OCI-LY7 (cell line): ENCODE measurements at regions not wholly inside any gene's neighbourhood (a gene's known extent, or its start where the extent isn't known, plus 50 kb on each side); places are given as distances from the start of the nearest gene placed in this dataset.

Experiments used
- BruUV-seq: library from RNA; stranded (reverse); fragments of 400-500 nt; replicated peaks from 2 replicates; lab custom pipeline; 2021; lab: Mats Ljungman, UMichigan
- CTCF ChIA-PET: fragments of 300-600 bp; sonication (Branson Sonifier 250); formaldehyde crosslinking; loops from one replicate; lab custom pipeline; 2022; ENCODE audit warnings: antibody characterized with exemption; ENCODE audit not compliant: unreplicated experiment; lab: Charles Lee
- POLR2A ChIA-PET: fragments of 300-600 bp; sonication (Branson Sonifier 250); formaldehyde crosslinking; loops from one replicate; lab custom pipeline; 2022; ENCODE audit warnings: antibody characterized with exemption; lab: Charles Lee
- DNase-seq: peaks from one replicate; pipeline ENCODE4 v3.0.0-alpha.2; 2015; ENCODE audit warnings: low spot score
- H2AFZ ChIP-seq: fragments of 200-600 bp; sonication (generic), shearing (Covaris generic); 2 replicates; pipeline ENCODE4 v1.6.1; 2014; ENCODE audit warnings: mild to moderate bottlenecking, antibody characterized with exemption, low read length, moderate library complexity
- H3K27ac ChIP-seq: fragments of 200-600 bp; sonication (generic); 2 replicates; pipeline ENCODE4 v1.5.1; 2014; ENCODE audit warnings: mixed run types, low read depth, mild to moderate bottlenecking, moderate library complexity, low read length, inconsistent platforms; ENCODE audit not compliant: poor library complexity, severe bottlenecking
- H3K36me3 ChIP-seq: fragments of 200-600 bp; sonication (generic); 2 replicates; pipeline ENCODE4 v1.6.1; 2014; ENCODE audit warnings: mild to moderate bottlenecking, antibody characterized with exemption, low read length, moderate library complexity, mixed read lengths; ENCODE audit not compliant: insufficient read depth
- H3K4me1 ChIP-seq: fragments of 200-600 bp; sonication (generic); 2 replicates; pipeline ENCODE4 v1.5.1; 2014; ENCODE audit warnings: mild to moderate bottlenecking, low read length; ENCODE audit not compliant: insufficient read depth, poor library complexity, severe bottlenecking
- H3K4me2 ChIP-seq: fragments of 200-600 bp; sonication (generic); 2 replicates; pipeline ENCODE4 v1.6.1; 2014; ENCODE audit warnings: mild to moderate bottlenecking, low read length
- H3K4me3 ChIP-seq: fragments of 200-600 bp; sonication (generic); 2 replicates; pipeline ENCODE4 v1.5.1; 2014; ENCODE audit warnings: mild to moderate bottlenecking, low read depth, low read length; ENCODE audit not compliant: poor library complexity, severe bottlenecking
- H3K79me2 ChIP-seq: fragments of 200-600 bp; sonication (generic); 2 replicates; pipeline ENCODE4 v1.6.1; 2016; ENCODE audit warnings: low read depth, mild to moderate bottlenecking, low read length, moderate library complexity, mixed read lengths; ENCODE audit not compliant: insufficient read depth
- H3K9me2 ChIP-seq: fragments of 200-600 bp; sonication (generic); 2 replicates; pipeline ENCODE4 v1.6.1; 2016; ENCODE audit warnings: mild to moderate bottlenecking, low read length, mixed read lengths; ENCODE audit not compliant: insufficient read depth
- H3K9me3 ChIP-seq: fragments of 200-600 bp; sonication (generic); 2 replicates; pipeline ENCODE4 v1.6.1; 2014; ENCODE audit warnings: mild to moderate bottlenecking, mixed run types, low read length, mixed read lengths
- H4K20me1 ChIP-seq: fragments of 200-600 bp; sonication (generic); 2 replicates; pipeline ENCODE4 v1.6.1; 2014; ENCODE audit warnings: mild to moderate bottlenecking, antibody characterized with exemption, low read length, moderate library complexity, mixed read lengths; ENCODE audit not compliant: insufficient read depth
- EZH2phosphoT487 ChIP-seq: fragments of 200-600 bp; sonication (generic); IDR thresholded peaks from 2 replicates; pipeline ENCODE4 v1.6.1; 2018; ENCODE audit warnings: low read depth, borderline replicate concordance, mild to moderate bottlenecking, mixed run types, antibody characterized with exemption, low read length, moderate library complexity, mixed read lengths
- intact Hi-C: fragments of 100-400 bp; cut with micrococcal nuclease; formaldehyde crosslinking; loops from one replicate; pipeline ENCODE4 v1.10.0; 2022; ENCODE audit not compliant: unreplicated experiment
- TF ChIP-seq, protein P1 (sequence below): fragments of 200-600 bp; sonication (generic); conservative IDR thresholded peaks from 2 replicates; pipeline ENCODE4 v1.5.1; 2014; ENCODE audit warnings: mild to moderate bottlenecking, antibody characterized with exemption, low read length, moderate library complexity, mixed read lengths

GRCh38 chr1:221839782-221840395, 98.0 kb upstream of the DUSP10 start:
- Histone ChIP-seq H3K4me2 (no peak overlapping the region), H3K36me3 (no peaks in the 10 kb centered on the region), H3K79me2 (no peaks in the 10 kb centered on the region), H4K20me1 (no peaks in the 10 kb centered on the region), H2AFZ (no peak overlapping the region), H3K4me3 (no peak overlapping the region), H3K4me1 (no peaks in the 10 kb centered on the region), H3K9me2 (no peaks in the 10 kb centered on the region), H3K9me3 (no peaks in the 10 kb centered on the region), H3K27ac (no peak overlapping the region)
- intact Hi-C loops, result no loop called here
- ChIA-PET POLR2A (no interaction called here), CTCF (no interaction called here)
- BruUV-seq, result no TSS peak
- no peak for TF ChIP-seq EZH2phosphoT487
- TF ChIP-seq, protein P1, sequence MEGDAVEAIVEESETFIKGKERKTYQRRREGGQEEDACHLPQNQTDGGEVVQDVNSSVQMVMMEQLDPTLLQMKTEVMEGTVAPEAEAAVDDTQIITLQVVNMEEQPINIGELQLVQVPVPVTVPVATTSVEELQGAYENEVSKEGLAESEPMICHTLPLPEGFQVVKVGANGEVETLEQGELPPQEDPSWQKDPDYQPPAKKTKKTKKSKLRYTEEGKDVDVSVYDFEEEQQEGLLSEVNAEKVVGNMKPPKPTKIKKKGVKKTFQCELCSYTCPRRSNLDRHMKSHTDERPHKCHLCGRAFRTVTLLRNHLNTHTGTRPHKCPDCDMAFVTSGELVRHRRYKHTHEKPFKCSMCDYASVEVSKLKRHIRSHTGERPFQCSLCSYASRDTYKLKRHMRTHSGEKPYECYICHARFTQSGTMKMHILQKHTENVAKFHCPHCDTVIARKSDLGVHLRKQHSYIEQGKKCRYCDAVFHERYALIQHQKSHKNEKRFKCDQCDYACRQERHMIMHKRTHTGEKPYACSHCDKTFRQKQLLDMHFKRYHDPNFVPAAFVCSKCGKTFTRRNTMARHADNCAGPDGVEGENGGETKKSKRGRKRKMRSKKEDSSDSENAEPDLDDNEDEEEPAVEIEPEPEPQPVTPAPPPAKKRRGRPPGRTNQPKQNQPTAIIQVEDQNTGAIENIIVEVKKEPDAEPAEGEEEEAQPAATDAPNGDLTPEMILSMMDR, result no peak
- no peak for DNase-seq

DNA sequence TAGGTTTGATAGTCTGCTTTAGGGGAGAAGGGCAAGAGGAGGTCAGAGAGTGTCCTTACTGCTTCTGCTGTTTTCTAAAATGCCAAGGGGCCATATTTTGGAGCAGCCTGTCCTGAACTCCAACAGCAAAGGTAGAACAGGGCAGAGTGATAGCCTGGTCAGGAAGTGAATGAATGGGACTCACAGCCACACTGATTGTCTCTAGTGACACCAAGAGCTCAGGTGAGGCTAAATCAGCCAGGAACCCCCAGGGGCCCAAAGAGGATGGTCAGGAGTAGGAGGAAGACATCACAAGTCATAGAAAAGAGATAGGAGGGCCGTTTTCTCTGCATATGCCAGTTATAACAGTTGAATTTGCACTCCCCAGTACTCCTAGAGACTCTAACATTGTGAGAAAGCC, 97.4 kb upstream of the DUSP10 start:
- no peaks in the 10 kb centered on the region for H4K20me1 ChIP-seq
- H3K36me3 ChIP-seq, result no peaks in the 10 kb centered on the region
- no peak overlapping the region for H3K4me2 ChIP-seq
- TF ChIP-seq, protein P1, result no peak
- TF ChIP-seq EZH2phosphoT487, result no peak
- H3K9me2 ChIP-seq, result no peaks in the 10 kb centered on the region
- no peaks in the 10 kb centered on the region for H3K79me2 ChIP-seq
- no peak overlapping the region for H2AFZ ChIP-seq
- no peaks in the 10 kb centered on the region for H3K9me3 ChIP-seq
- no TSS peak for BruUV-seq
- ChIA-PET CTCF (no interaction called here), POLR2A (no interaction called here)
- H3K27ac ChIP-seq, result no peak overlapping the region
- intact Hi-C loops, result no loop called here
- no peaks in the 10 kb centered on the region for H3K4me1 ChIP-seq
- no peak for DNase-seq
- H3K4me3 ChIP-seq, result no peak overlapping the region

GRCh38 chr1:221837896-221838295, 96.0 kb upstream of the DUSP10 start:
- TF ChIP-seq, protein P1, result no peak
- TF ChIP-seq EZH2phosphoT487, result no peak
- no peaks in the 10 kb centered on the region for H3K9me2 ChIP-seq
- H3K9me3 ChIP-seq, result no peaks in the 10 kb centered on the region
- no peaks in the 10 kb centered on the region for H3K79me2 ChIP-seq
- H3K4me1 ChIP-seq, result no peaks in the 10 kb centered on the region
- intact Hi-C loops, result no loop called here
- no peak overlapping the region for H3K4me2 ChIP-seq
- ChIA-PET POLR2A (no interaction called here), CTCF (no interaction called here)
- no TSS peak for BruUV-seq
- H2AFZ ChIP-seq, result no peak overlapping the region
- no peaks in the 10 kb centered on the region for H4K20me1 ChIP-seq
- H3K36me3 ChIP-seq, result no peaks in the 10 kb centered on the region
- DNase-seq, result no peak
- H3K27ac ChIP-seq, result no peak overlapping the region
- no peak overlapping the region for H3K4me3 ChIP-seq
